ENCODE measurements at regions not wholly inside any gene's neighbourhood (a gene's known extent, or its start where the extent isn't known, plus 50 kb on each side); places are given as distances from the start of the nearest gene placed in this dataset.
"Not testable (repeated sequence)": the region's sequence is repeated elsewhere in the genome, so short reads cannot be mapped to it uniquely, and the experiment has no call there.

GRCh38 chr6:27585316-27585715 is 112.4 kb upstream of the ZNF184 start:
- DNase-seq (ENCODE audit: low read depth in 2 of 2): not testable (repeated sequence)

GRCh38 chr6:27584326-27584725 is 111.4 kb upstream of the ZNF184 start:
- no peak for DNase-seq (ENCODE audit: low read depth in 2 of 2)

DNA sequence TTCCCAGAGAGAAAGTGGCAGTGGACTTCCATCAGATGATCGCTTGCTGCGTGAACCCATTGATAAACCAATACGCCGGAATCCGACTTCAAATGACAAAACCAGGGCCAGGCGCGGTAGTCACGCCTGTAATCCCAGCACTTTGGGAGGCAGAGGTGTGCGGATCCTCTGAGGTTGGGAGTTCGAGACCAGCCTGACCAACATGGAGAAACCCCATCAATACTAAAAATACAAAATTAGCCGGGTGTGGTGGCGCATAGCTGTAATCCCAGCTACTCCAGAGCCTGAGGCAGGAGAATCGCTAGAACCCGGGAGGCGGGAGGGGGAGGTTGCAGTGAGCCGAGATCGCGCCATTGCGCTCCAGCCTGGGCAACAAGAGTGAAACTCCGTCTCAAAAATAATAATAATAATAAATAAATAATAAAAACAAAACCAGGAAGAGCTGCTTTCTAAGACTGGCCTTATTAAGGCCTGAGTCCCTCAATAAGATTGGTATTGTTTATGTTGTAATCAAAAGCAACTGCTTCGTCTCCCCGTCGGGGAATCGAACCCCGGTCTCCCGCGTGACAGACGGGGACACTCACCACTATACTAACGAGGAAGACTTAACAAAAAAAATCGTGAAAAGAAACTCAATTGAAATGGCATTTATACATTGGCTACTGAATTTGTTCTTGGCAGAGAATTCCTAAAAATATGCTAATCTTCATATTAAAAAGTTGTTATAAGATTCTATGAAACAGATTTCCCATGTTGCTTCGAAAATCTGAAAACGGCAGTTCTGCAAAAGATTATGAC is 110.2 kb upstream of the ZNF184 start:
- no peak for DNase-seq (ENCODE audit: low read depth in 2 of 2)

- no peak for DNase-seq (ENCODE audit: low read depth in 2 of 2)
Observed at GRCh38 chr6:27579973-27580372, 107.1 kb upstream of the ZNF184 start.

DNA sequence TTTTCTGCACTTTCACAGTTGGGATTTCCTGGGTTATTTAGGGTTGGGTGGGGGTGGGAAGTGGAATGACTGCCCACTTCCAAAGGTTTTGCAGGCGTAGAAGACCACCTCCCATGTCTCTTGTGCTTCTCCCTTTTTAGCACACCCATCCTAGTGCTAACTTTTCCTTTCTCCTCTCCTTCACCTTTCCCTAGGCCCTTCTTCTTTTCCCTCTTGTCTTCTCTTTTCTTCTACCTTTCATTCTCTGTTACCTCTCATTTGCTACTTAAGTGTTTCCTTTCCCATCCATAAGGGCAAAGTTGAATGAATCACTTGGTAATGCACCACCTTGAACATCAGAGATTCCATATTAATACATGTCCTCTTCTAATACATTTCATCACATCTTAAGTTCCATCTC is 105.0 kb upstream of the ZNF184 start:
- no peak for DNase-seq (ENCODE audit: low read depth in 2 of 2)

GRCh38 chr6:27575594-27576361 is 102.9 kb upstream of the ZNF184 start:
- no peak for DNase-seq (ENCODE audit: low read depth in 2 of 2)

DNA sequence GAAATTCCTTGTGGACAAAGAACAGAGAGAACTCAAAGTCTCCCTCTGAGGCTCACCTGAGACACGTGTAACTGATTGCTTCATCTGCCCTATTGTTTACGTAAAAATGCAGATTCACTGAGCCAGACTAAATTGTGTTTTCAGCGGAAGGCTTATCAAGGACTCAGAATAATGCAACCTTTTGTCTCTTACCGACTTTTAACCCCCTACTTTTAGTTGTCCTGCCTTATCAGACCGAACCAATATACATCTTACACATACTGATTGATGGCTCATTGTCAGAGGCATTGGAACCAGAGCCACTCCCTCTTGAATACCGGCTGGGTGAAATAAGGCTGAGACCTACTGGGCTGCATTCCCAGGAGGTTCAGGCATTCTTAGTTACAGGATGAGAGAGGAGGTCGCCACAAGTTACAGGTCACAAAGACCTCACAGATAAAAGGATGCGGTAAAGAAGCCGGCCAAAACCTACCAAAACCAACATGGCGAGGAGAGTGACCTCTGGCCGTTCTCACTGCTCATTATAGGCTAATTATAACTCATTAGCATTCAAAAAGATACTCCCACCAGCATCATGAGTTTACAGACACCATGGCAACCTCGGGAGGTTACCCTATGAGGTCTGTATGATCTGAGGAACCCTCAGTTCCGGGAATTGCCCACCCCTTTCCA is 95.5 kb upstream of the ZNF184 start:
- no peak for DNase-seq (ENCODE audit: low read depth in 2 of 2)

GRCh38 chr6:27565839-27566779 is 93.2 kb upstream of the ZNF184 start:
- no peak for DNase-seq (ENCODE audit: low read depth in 2 of 2)

- DNase-seq (ENCODE audit: low read depth in 2 of 2): no peak
Observed at GRCh38 chr6:27562027-27562410, 89.1 kb upstream of the ZNF184 start.

DNA sequence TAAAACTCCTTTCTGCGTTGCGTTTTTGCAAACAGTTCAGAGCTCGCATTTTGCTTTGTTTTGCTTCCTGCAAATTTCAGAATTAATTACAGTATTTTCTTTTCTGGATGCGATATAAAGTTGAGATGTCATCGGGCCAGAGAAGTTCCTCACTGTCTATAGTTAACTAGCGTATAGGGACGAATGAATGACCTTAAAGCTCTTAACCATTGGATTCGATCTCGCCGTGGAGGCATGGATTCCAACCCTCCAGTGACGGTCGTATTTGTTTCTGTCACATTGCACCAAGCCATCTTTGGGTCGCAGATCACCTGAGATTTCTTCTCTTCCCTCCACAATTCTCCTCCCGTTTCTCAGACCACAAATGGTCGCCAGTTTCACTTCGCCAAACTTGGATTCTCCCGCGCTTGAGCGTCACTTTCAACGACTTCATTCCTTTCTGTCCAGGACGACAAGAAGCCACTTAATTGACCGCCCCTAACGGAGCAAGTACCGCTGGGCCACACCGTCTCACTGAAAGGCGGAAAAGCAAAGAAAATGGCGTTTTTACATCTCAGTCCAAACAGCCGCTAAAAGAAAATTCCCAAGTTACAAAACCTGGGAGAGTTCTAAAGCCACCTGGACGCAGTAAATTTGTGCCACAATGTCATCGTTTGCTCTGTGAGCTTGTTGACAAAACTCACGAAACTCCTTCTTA is 85.3 kb upstream of the ZNF184 start:
- DNase-seq (ENCODE audit: low read depth in 2 of 2): no peak

DNA sequence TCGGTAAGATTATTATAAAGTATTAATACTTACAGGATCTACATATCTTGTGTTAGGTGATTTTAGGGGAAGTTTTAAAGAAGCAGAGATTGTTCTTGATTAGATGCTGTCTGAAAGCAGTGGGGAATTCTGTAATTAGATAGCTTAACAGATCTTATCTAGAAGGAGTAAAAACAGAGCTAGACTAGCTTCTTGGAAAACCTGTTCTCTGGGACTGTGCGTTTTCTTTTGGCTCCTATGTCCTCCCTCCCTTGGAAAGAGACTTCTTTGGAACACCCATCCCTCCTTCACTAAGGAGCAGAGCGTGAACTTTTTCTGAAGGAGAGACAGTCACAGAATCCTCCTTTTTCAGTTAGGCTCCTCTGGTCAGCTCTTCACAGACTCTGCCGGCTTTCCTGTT is 83.5 kb upstream of the ZNF184 start:
- DNase-seq (ENCODE audit: low read depth in 2 of 2): no peak

- no peak for DNase-seq (ENCODE audit: low read depth in 2 of 2)
Observed at GRCh38 chr6:27553123-27553904, 80.4 kb upstream of the ZNF184 start.

DNA sequence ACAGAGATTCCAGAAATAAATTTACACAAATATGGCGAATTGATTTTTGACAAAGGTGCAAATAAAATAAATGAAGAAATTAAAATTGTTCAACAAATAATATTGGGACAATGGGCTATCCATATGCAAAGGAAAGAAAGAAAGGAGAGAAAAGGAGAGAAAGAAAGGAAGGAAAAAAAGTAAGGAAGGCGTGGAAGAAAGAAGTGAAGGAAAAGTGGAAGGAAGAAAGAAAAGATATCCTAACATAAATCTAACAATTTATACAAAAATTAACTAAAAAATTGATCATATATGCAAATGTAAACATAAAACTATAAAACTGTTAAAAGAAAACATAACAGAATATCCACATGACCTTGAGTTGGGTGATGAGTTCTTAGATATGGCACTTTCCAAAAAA is 78.7 kb upstream of the ZNF184 start:
- no peak for DNase-seq (ENCODE audit: low read depth in 2 of 2)

- DNase-seq (ENCODE audit: low read depth in 2 of 2): no peak
Observed at GRCh38 chr6:27550692-27551091, 77.8 kb upstream of the ZNF184 start.

- DNase-seq (ENCODE audit: low read depth in 2 of 2): not testable (repeated sequence)
Observed at GRCh38 chr6:27549241-27549598, 76.3 kb upstream of the ZNF184 start.

GRCh38 chr6:27547157-27548075 is 74.5 kb upstream of the ZNF184 start:
- no peak for DNase-seq (ENCODE audit: low read depth in 2 of 2)

- DNase-seq (ENCODE audit: low read depth in 2 of 2): no peak
Observed at GRCh38 chr6:27546522-27546921, 73.6 kb upstream of the ZNF184 start.

DNA sequence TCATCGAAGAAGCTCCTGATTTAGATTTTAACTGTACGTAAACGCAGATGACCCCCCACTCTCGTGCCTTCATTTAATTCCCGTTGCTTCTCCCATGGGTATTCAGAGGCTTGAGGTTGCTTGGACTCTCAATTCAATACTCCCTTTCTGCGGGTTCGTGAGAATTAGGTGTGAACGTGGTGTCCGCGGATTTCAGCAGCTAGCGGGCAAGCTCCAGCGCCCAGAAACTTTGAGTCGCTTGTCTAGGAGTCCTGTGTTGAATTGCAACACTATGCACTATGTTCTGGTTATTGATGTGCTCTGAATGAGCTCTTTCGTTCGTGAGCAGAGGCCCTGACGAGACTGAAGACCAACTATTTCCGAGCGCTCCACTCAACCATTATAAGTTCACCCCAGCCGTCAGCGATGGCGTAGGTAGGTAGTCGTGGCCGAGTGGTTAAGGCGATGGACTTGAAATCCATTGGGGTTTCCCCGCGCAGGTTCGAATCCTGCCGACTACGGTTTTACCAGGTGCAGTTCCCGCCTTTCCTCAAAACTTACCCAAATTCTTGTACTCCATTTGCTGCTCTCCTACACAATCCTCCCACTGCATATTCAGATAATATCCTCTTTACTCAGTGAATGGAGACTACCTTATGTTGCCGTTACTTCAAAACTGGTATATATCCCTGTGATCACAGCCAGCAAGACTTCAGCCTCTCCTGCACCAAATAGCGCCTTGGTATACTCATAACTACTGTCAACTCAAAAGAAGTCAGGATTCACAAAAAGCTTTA is 72.6 kb upstream of the ZNF184 start:
- DNase-seq (ENCODE audit: low read depth in 2 of 2): no peak

All from activated CD8-positive, alpha-beta memory T cell treated with anti-CD3 and anti-CD28 coated beads for 4 hours (primary cell).